ACC112 (cell line): ENCODE measurements at regions not wholly inside any gene's neighbourhood (a gene's known extent, or its start where the extent isn't known, plus 50 kb on each side); places are given as distances from the start of the nearest gene placed in this dataset.

Experiments used
- H2AFZ ChIP-seq: fragments of 200-600 bp; sonication (generic); one replicate; pipeline ENCODE4 v1.6.0; 2017; ENCODE audit warnings: antibody characterized with exemption, low read length; ENCODE audit not compliant: unreplicated experiment
- H3K27ac ChIP-seq: fragments of 200-600 bp; sonication (generic); 2 replicates; pipeline ENCODE4 v1.5.1; 2014; ENCODE audit warnings: low read depth, mild to moderate bottlenecking, antibody characterized with exemption, low read length, moderate library complexity
- H3K27me3 ChIP-seq: fragments of 200-600 bp; sonication (generic); 2 replicates; pipeline ENCODE4 v1.6.1; 2014; ENCODE audit warnings: mild to moderate bottlenecking, antibody characterized with exemption, low read length, moderate library complexity, mixed read lengths; ENCODE audit not compliant: insufficient read depth
- H3K36me3 ChIP-seq: fragments of 200-600 bp; sonication (generic); 2 replicates; pipeline ENCODE4 v1.6.1; 2016; ENCODE audit warnings: mild to moderate bottlenecking, antibody characterized with exemption, low read length, moderate library complexity, mixed read lengths; ENCODE audit not compliant: insufficient read depth
- H3K4me1 ChIP-seq: fragments of 200-600 bp; sonication (generic); one replicate; pipeline ENCODE4 v1.6.1; 2016; ENCODE audit warnings: low read length, mixed read lengths; ENCODE audit not compliant: insufficient read depth, unreplicated experiment, control insufficient read depth
- H3K4me3 ChIP-seq: fragments of 200-600 bp; sonication (generic); 2 replicates; pipeline ENCODE4 v1.5.1; 2014; ENCODE audit warnings: mild to moderate bottlenecking, low read depth, low read length
- H3K79me2 ChIP-seq: fragments of 200-600 bp; sonication (generic); one replicate; pipeline ENCODE4 v1.6.0; 2016; ENCODE audit warnings: low read length; ENCODE audit not compliant: control insufficient read depth, unreplicated experiment, insufficient read depth

- H3K4me3 ChIP-seq: no peak overlapping the region
- H3K27ac ChIP-seq: no peak overlapping the region
- H2AFZ ChIP-seq: no peak overlapping the region
- H3K36me3 ChIP-seq: no peaks in the 10 kb centered on the region
- H3K27me3 ChIP-seq: no peaks in the 10 kb centered on the region
- H3K4me1 ChIP-seq: no peaks in the 10 kb centered on the region
- H3K79me2 ChIP-seq: no peaks in the 10 kb centered on the region
Observed at GRCh38 chr4:35447474-35447873, 796.8 kb downstream of the ARAP2 start.

DNA sequence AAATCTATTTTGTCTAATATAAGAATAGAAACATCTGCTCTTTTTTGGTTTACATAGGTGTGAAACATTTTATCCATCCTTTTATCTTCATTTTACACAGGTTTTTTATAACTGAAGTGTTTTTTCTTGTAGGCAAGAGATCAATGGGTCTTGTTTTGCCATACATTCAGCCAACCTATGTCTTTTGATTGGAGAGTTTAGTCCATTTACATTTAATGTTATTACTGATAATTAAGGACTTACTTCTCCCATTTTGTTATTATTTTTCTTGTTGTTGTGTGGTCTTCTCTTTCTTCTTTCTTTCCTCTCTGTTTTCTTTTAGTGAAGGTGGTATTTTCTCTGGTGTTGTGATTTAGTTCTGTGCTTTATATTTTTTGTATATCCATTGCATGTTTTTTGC is 785.3 kb downstream of the ARAP2 start:
- Histone ChIP-seq H3K4me3 (no peak overlapping the region), H3K4me1 (no peaks in the 10 kb centered on the region), H3K27ac (no peak overlapping the region), H3K79me2 (no peaks in the 10 kb centered on the region), H2AFZ (no peak overlapping the region), H3K36me3 (no peaks in the 10 kb centered on the region), H3K27me3 (no peaks in the 10 kb centered on the region)

GRCh38 chr4:35461931-35462659 is 782.2 kb downstream of the ARAP2 start:
- no peaks in the 10 kb centered on the region for H3K4me1 ChIP-seq
- H3K36me3 ChIP-seq: no peaks in the 10 kb centered on the region
- H3K27me3 ChIP-seq: no peaks in the 10 kb centered on the region
- no peak overlapping the region for H3K4me3 ChIP-seq
- H3K79me2 ChIP-seq: no peaks in the 10 kb centered on the region
- H2AFZ ChIP-seq: no peak overlapping the region
- H3K27ac ChIP-seq: no peak overlapping the region

DNA sequence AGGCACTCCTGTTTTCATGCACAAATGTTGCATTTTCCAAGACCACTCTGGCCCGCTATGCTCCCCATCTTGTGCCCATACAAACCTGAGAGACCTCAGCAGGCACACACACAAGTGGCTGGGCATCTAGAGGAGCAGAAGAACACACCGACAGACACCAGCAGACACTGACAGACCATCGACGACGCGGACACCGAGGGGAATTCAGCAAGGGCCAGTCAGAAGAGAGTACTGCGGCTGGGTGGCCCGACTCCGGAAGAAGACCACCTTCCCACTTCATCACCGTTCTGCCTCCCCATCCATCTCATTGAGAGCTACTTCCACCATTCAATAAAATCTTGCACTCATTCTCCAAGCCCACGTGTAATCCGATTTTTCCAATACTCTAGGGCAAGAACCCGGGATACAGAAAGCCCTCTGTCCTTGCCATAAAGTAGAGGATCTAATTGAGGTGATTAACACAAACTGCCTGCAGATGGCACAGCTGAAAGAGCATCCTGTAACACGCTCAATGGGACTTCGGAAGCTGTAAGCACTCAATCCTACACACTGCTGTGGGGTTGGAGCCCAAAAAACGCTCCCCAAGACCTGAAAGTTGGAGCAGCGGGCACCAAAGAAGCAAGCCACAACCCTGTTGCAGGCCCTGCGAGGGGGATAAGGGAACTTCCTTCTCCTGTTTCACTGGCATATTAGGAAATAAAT is 780.9 kb downstream of the ARAP2 start:
- H3K4me1 ChIP-seq: no peaks in the 10 kb centered on the region
- no peaks in the 10 kb centered on the region for H3K27me3 ChIP-seq
- no peaks in the 10 kb centered on the region for H3K36me3 ChIP-seq
- H3K4me3 ChIP-seq: no peak overlapping the region
- no peaks in the 10 kb centered on the region for H3K79me2 ChIP-seq
- no peak overlapping the region for H2AFZ ChIP-seq
- no peak overlapping the region for H3K27ac ChIP-seq

- H3K27me3 ChIP-seq: no peaks in the 10 kb centered on the region
- no peak overlapping the region for H3K4me3 ChIP-seq
- H3K79me2 ChIP-seq: no peaks in the 10 kb centered on the region
- no peaks in the 10 kb centered on the region for H3K36me3 ChIP-seq
- no peak overlapping the region for H3K27ac ChIP-seq
- no peaks in the 10 kb centered on the region for H3K4me1 ChIP-seq
- H2AFZ ChIP-seq: no peak overlapping the region
Observed at GRCh38 chr4:35464964-35465528, 779.3 kb downstream of the ARAP2 start.

DNA sequence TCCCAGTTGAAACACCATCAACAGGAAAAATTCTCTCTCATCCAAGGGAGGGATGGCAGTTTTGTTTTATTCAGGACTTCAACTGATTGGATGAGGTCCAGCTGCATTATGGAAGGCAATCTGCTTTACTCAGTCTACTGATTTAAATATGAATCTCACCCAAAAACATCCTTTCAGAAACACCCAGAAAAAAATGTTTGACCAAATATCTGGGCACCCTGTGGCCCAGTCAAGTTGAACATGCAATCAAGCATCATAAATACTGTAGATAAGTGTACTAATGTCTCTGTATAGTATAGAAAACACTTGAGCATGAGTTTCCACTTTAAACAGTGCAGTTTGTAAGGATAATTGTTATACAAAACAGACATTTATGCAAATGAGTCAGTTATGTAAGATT is 753.2 kb downstream of the ARAP2 start:
- Histone ChIP-seq H3K27ac (no peak overlapping the region), H3K4me1 (no peaks in the 10 kb centered on the region), H3K36me3 (no peaks in the 10 kb centered on the region), H2AFZ (no peak overlapping the region), H3K27me3 (no peaks in the 10 kb centered on the region), H3K79me2 (no peaks in the 10 kb centered on the region), H3K4me3 (no peak overlapping the region)

- H3K4me1 ChIP-seq: no peaks in the 10 kb centered on the region
- no peak overlapping the region for H3K4me3 ChIP-seq
- no peaks in the 10 kb centered on the region for H3K27me3 ChIP-seq
- no peak overlapping the region for H2AFZ ChIP-seq
- no peaks in the 10 kb centered on the region for H3K36me3 ChIP-seq
- no peak overlapping the region for H3K27ac ChIP-seq
- H3K79me2 ChIP-seq: no peaks in the 10 kb centered on the region
Observed at GRCh38 chr4:35493977-35494376, 750.3 kb downstream of the ARAP2 start.

GRCh38 chr4:35494955-35495354 is 749.4 kb downstream of the ARAP2 start:
- no peak overlapping the region for H3K27ac ChIP-seq
- no peaks in the 10 kb centered on the region for H3K27me3 ChIP-seq
- no peak overlapping the region for H3K4me3 ChIP-seq
- H3K79me2 ChIP-seq: no peaks in the 10 kb centered on the region
- no peak overlapping the region for H2AFZ ChIP-seq
- H3K36me3 ChIP-seq: no peaks in the 10 kb centered on the region
- H3K4me1 ChIP-seq: no peaks in the 10 kb centered on the region

GRCh38 chr4:35500812-35501211 is 743.5 kb downstream of the ARAP2 start:
- Histone ChIP-seq H3K4me1 (no peaks in the 10 kb centered on the region), H3K36me3 (no peaks in the 10 kb centered on the region), H3K27ac (no peak overlapping the region), H3K4me3 (no peak overlapping the region), H3K27me3 (no peaks in the 10 kb centered on the region), H2AFZ (no peak overlapping the region), H3K79me2 (no peaks in the 10 kb centered on the region)

- Histone ChIP-seq H3K79me2 (no peaks in the 10 kb centered on the region), H3K27me3 (no peaks in the 10 kb centered on the region), H3K4me1 (no peaks in the 10 kb centered on the region), H3K27ac (no peak overlapping the region), H3K4me3 (no peak overlapping the region), H2AFZ (no peak overlapping the region), H3K36me3 (no peaks in the 10 kb centered on the region)
Observed at GRCh38 chr4:35503435-35503834, 740.9 kb downstream of the ARAP2 start.

GRCh38 chr4:35506161-35506560 is 738.2 kb downstream of the ARAP2 start:
- no peaks in the 10 kb centered on the region for H3K27me3 ChIP-seq
- no peaks in the 10 kb centered on the region for H3K36me3 ChIP-seq
- no peak overlapping the region for H3K27ac ChIP-seq
- no peak overlapping the region for H3K4me3 ChIP-seq
- H2AFZ ChIP-seq: no peak overlapping the region
- H3K4me1 ChIP-seq: no peaks in the 10 kb centered on the region
- H3K79me2 ChIP-seq: no peaks in the 10 kb centered on the region
